Central memory CD8-positive, alpha-beta T cell (primary cell): ENCODE measurements at regions not wholly inside any gene's neighbourhood (a gene's known extent, or its start where the extent isn't known, plus 50 kb on each side); places are given as distances from the start of the nearest gene placed in this dataset.

ENCODE experiments used
- ATAC-seq: fragments of 150-1000 bp; cut with Tn5 transposase; replicated peaks from 2 replicates; pipeline ENCODE4 v1.10.0; 2022; ENCODE audit warnings: mild to moderate bottlenecking, moderate FRiP score, moderate number of reproducible peaks; ENCODE audit not compliant: poor library complexity, severe bottlenecking; ENCODE audit errors: extremely low read depth
- DNase-seq, 2 donors: peaks; one replicate each; pipeline ENCODE4 v3.0.0; 2021; ENCODE audit warnings: low spot score in 2 of 2
- H3K27ac Mint-ChIP-seq: one replicate; pipeline ENCODE4 v1.8.0; 2022; ENCODE audit warnings: low read depth, mild to moderate bottlenecking, moderate library complexity, mixed read lengths
- H3K27me3 Mint-ChIP-seq: one replicate; pipeline ENCODE4 v1.8.0; 2022; ENCODE audit warnings: mixed read lengths
- H3K36me3 Mint-ChIP-seq: one replicate; pipeline ENCODE4 v1.8.0; 2022; ENCODE audit warnings: mild to moderate bottlenecking, moderate library complexity, mixed read lengths; ENCODE audit not compliant: insufficient read depth
- H3K4me1 Mint-ChIP-seq: one replicate; pipeline ENCODE4 v1.8.0; 2022; ENCODE audit warnings: mixed read lengths
- H3K4me3 Mint-ChIP-seq: one replicate; pipeline ENCODE4 v1.8.0; 2022; ENCODE audit warnings: mild to moderate bottlenecking, moderate library complexity, mixed read lengths
- H3K9me3 Mint-ChIP-seq: one replicate; pipeline ENCODE4 v1.8.0; 2022; ENCODE audit warnings: mixed read lengths

DNA sequence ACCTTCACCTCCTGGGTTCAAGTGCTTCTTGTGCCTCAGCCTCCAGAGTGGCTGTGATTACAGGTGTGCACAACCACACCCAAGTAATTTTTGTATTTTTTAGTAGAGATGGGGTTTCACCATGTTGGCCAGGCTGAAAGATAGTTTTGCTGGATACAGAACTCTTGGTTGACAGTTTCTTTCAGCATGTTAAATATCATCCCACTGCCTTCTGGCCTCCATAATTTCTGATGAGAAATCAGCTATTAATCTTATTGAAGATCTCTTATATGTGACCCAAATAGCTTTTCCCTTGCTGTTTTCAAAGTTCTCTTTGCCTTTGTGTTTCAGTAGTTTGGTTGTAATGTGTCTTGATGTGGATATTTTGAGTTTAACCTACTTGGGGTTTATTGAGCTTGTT is 50.3 kb upstream of the BRD7 start:
- ATAC-seq = no peak
- Mint-ChIP-seq H3K9me3 (peaks cover 36% of the 10 kb centered on the region), H3K27me3 (peaks cover 79% of the 10 kb centered on the region), H3K4me1 (no peaks in the 10 kb centered on the region), H3K4me3 (no peak overlapping the region), H3K36me3 (peaks cover 1% of the 10 kb centered on the region), H3K27ac (no peak overlapping the region)
- DNase-seq = no peak
